Skeletal muscle tissue (tissue), 3 donors: ENCODE measurements at regions not wholly inside any gene's neighbourhood (a gene's known extent, or its start where the extent isn't known, plus 50 kb on each side); places are given as distances from the start of the nearest gene placed in this dataset.

ENCODE experiments used
- H3K27ac ChIP-seq: one replicate; pipeline ENCODE4 v1.7.0; 2013; ENCODE audit warnings: mild to moderate bottlenecking, low read depth, low read length, inconsistent platforms
- H3K27me3 ChIP-seq, 3 donors: one replicate each; pipeline ENCODE4 v1.7.0; 2013; ENCODE audit warnings: low read length in 3 of 3; ENCODE audit not compliant: control insufficient read depth in 3 of 3, insufficient read depth in 3 of 3
- H3K36me3 ChIP-seq, 3 donors: one replicate each; pipeline ENCODE4 v1.7.0; 2013; ENCODE audit warnings: low read length in 3 of 3; ENCODE audit not compliant: control insufficient read depth in 3 of 3, insufficient read depth in 3 of 3
- H3K4me1 ChIP-seq, 3 donors: one replicate each; pipeline ENCODE4 v1.7.0; 2013; ENCODE audit warnings: low read length in 3 of 3, mild to moderate bottlenecking in 3 of 3; ENCODE audit not compliant: control insufficient read depth in 3 of 3, insufficient read depth in 3 of 3
- H3K4me3 ChIP-seq, 3 donors: one replicate each; pipeline ENCODE4 v1.7.0; 2013; ENCODE audit warnings: low read length in 3 of 3
- H3K9ac ChIP-seq, 3 donors: one replicate each; pipeline ENCODE4 v1.7.0; 2013; ENCODE audit warnings: low read length in 3 of 3, mild to moderate bottlenecking in 3 of 3, moderate library complexity in 2 of 3, low read depth in 1 of 3
- H3K9me3 ChIP-seq, 3 donors: one replicate each; pipeline ENCODE4 v1.7.0; 2013; ENCODE audit warnings: low read length in 3 of 3; ENCODE audit not compliant: control insufficient read depth in 3 of 3
- donor health status: Osteomylitis.

DNA sequence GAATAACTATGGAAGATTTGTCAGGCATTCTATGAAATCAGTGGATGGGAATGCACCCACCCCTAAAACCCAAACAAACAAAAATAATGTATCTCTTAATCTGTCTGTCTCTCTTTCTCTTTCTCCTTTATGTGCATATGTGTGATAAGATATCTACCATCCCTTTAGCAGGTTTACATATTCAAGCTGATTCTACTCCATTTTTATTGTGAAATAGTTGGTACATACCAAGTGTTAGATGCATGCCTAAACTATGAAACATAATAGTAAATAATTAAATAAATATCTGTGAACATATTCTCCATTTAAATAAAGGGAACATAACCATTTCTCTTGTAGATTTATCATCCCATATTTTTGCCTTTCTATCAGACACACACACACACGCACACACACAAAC, 121.8 kb upstream of the PCDH9 start:
- H3K36me3 ChIP-seq = no peaks in the 10 kb centered on the region
- H3K4me3 ChIP-seq = no peak overlapping the region

DNA sequence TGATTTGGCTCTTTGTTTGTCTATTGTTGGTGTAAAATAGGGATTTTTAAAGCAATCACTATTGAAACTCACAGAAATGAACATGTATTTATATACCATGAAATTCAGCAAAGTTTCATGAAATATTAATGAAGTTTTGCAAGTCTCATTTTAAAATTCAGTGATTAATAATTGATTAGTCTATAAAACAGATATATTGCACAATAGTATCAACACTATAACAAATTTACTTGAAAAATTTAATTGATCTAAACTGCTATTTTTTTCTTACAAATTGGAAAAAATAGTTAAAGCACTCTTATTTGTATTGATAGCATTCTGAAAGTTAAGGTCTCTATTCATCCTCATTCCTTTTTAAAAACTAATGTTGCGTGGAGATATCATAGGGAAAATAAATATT, 121.0 kb upstream of the PCDH9 start:
- H3K27ac ChIP-seq = no peak overlapping the region

More for the DNA sequence above, 121.8 kb upstream of the PCDH9 start:
- H3K9me3 ChIP-seq = no peaks in the 10 kb centered on the region
- no peaks in the 10 kb centered on the region for H3K27me3 ChIP-seq
- H3K4me1 ChIP-seq = no peaks in the 10 kb centered on the region
- H3K9ac ChIP-seq = no peak overlapping the region
- H3K27ac ChIP-seq = no peak overlapping the region

DNA sequence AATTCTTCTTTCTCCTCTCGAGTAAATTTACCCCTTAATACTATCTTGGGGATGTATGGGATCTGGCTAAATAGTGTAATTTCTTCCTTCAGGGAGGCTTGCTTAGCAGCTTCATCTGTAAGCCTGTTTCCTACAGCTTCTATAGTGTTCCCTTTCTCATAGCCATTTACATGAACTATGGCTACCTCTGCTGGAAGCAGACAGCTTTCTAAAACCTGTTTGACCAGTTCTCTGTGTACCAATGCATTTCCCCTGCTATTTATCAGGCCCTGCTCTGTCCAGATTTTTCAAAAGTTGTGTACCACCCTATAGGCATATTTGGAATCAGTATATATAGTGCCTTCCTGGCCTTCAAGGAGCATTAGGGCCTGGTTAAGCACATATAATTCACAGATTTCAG, 113.6 kb upstream of the PCDH9 start:
- Histone ChIP-seq H3K4me1 (no peaks in the 10 kb centered on the region), H3K9me3 (no peaks in the 10 kb centered on the region), H3K27ac (no peak overlapping the region), H3K4me3 (no peak overlapping the region), H3K27me3 (no peaks in the 10 kb centered on the region), H3K36me3 (no peaks in the 10 kb centered on the region), H3K9ac (no peak overlapping the region)

More for the DNA sequence above, 121.0 kb upstream of the PCDH9 start:
- Histone ChIP-seq H3K4me3 (no peak overlapping the region), H3K4me1 (no peaks in the 10 kb centered on the region), H3K36me3 (no peaks in the 10 kb centered on the region), H3K27me3 (no peaks in the 10 kb centered on the region), H3K9me3 (no peaks in the 10 kb centered on the region), H3K9ac (no peak overlapping the region)

DNA sequence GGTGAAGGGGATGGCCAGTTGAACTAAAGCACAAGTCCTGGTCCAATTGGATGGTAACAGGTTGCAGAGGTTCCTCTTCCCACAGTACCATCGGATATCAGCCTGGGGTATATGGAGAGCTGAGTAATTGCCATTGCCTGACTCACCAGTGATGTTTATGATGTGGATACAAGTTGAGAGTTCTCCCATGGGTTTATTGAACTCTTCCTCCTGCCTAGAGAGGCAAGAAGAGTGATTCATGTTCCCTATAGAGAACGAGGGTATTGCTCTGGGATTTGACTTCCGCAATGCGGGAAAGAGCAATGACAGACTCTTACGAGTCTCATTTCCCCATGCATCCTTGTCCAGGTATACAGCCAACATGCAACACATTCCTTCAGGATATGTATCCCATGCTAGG, 111.3 kb upstream of the PCDH9 start:
- Histone ChIP-seq H3K36me3 (no peaks in the 10 kb centered on the region), H3K27ac (no peak overlapping the region), H3K4me3 (no peak overlapping the region), H3K9ac (no peak overlapping the region), H3K4me1 (no peaks in the 10 kb centered on the region), H3K9me3 (no peaks in the 10 kb centered on the region), H3K27me3 (no peaks in the 10 kb centered on the region)

- Histone ChIP-seq H3K4me3 (no peak overlapping the region), H3K9me3 (no peaks in the 10 kb centered on the region), H3K4me1 (no peaks in the 10 kb centered on the region), H3K27me3 (no peaks in the 10 kb centered on the region), H3K36me3 (no peaks in the 10 kb centered on the region), H3K9ac (no peak overlapping the region), H3K27ac (no peak overlapping the region)
Observed at GRCh38 chr13:67330149-67330548, 100.0 kb upstream of the PCDH9 start.

GRCh38 chr13:67328895-67329294, 98.8 kb upstream of the PCDH9 start:
- Histone ChIP-seq H3K9me3 (no peaks in the 10 kb centered on the region), H3K27me3 (no peaks in the 10 kb centered on the region), H3K27ac (no peak overlapping the region), H3K9ac (no peak overlapping the region), H3K4me3 (no peak overlapping the region), H3K4me1 (no peaks in the 10 kb centered on the region), H3K36me3 (no peaks in the 10 kb centered on the region)

DNA sequence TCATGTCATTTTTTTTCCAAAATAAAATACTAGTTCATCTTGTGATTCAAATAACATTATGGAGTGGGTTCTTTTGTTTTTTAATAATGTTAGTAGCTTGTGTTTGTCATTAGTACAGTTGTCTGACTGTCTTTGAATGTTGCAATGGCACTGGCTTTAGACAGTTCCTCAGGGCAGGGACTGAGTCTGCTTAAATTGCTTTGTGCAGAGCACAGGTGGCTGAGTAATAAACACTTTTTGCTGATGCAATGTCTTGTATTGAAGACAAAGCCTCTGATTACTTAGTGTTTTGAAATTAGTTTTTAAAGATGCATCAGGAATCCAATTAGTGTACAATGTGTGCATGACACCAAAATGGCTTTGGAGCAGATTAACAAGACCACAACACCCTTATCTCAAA, 88.7 kb upstream of the PCDH9 start:
- Histone ChIP-seq H3K9ac (no peak overlapping the region), H3K9me3 (no peaks in the 10 kb centered on the region), H3K27me3 (no peaks in the 10 kb centered on the region), H3K27ac (no peak overlapping the region), H3K4me1 (no peaks in the 10 kb centered on the region), H3K4me3 (no peak overlapping the region), H3K36me3 (no peaks in the 10 kb centered on the region)

DNA sequence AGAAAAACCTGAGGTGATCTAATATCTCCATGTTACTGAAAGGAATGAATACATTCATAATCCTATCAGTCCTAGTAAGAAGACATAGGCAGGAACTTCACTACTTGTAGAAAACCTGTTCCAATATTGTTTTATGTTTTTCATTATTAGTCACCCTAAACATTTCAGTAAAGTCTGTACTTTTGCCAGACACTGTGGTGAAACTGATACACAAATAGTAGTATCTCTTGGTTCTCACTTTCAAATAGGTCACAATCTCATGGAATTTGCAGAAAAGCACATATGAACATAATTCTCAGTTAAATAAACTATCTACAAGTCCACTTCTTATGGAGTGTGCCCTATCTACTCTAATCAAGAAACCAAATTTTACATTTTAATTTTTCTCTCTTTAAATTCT, 88.3 kb upstream of the PCDH9 start:
- Histone ChIP-seq H3K9me3 (no peaks in the 10 kb centered on the region), H3K4me1 (no peaks in the 10 kb centered on the region), H3K27me3 (no peaks in the 10 kb centered on the region), H3K36me3 (no peaks in the 10 kb centered on the region), H3K4me3 (no peak overlapping the region), H3K27ac (no peak overlapping the region), H3K9ac (no peak overlapping the region)

DNA sequence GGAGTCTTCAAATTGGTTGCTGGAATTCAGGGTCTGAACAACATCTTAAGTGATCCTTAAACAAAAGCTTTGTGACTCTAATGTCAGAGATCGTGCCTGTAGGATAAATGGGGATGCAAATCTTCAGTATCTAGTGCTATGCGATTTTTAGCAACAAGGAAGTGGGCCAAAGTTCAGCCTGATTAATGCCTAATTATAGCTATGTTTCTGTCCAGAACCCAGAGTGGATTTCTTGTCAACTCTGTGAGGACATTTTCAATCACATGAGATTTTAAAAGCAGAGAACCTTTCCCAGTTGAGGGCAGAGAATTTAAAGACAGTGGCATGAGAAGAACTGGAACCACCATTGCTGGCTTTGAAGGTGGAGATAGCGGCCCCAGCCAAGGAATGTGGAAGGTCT, 84.3 kb upstream of the PCDH9 start:
- H3K9me3 ChIP-seq = no peaks in the 10 kb centered on the region
- no peak overlapping the region for H3K4me3 ChIP-seq
- no peaks in the 10 kb centered on the region for H3K27me3 ChIP-seq
- H3K9ac ChIP-seq = no peak overlapping the region
- no peak overlapping the region for H3K27ac ChIP-seq
- no peaks in the 10 kb centered on the region for H3K36me3 ChIP-seq
- no peaks in the 10 kb centered on the region for H3K4me1 ChIP-seq

DNA sequence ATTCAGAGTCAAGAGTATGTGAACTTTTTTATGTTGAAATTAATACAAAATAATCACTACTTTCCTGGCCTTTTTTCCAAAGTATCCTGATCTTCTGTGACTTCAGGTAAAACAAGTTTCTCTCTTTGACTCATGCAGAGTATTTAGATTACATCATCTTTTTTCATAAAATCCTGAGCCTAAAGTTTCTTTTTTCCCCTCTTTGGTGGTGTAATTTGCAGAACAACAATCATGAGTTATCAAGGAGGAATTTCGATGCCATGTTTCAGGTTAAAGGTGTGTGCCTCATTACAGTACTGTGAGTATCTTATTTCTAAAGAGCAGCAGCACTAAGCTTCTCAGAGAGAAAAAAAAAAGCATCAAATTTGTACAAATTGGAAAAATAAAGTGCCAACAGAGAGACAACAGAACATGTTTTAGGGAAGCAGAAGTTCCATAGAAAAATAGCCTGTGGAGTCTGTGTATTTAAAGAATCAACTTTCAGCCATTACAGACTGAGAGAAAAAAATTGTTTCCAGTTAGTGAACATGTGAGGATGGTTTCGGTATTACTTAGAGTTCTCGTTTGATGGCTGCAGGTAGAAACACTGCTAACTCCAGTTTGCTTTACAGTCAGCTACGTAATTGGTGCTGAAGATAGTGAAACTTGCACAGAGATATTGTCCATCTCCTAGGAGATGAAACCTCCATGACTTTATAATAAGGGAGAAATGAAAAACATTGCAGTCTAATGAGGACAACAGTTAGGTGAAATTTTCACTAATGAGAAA, 78.1 kb upstream of the PCDH9 start:
- H3K9me3 ChIP-seq = no peaks in the 10 kb centered on the region
- no peak overlapping the region for H3K27ac ChIP-seq
- H3K27me3 ChIP-seq = no peaks in the 10 kb centered on the region
- no peaks in the 10 kb centered on the region for H3K36me3 ChIP-seq
- H3K9ac ChIP-seq = no peak overlapping the region
- H3K4me1 ChIP-seq = no peaks in the 10 kb centered on the region
- H3K4me3 ChIP-seq = no peak overlapping the region
